Left ventricle myocardium inferior (tissue), 1 donor: ENCODE measurements at regions not wholly inside any gene's neighbourhood (a gene's known extent, or its start where the extent isn't known, plus 50 kb on each side); places are given as distances from the start of the nearest gene placed in this dataset.
A peak's percentile ranks its signal among the peaks of the same experiment; 100 is the strongest.

Experiments
- DNase-seq: peaks from one replicate; pipeline ENCODE4 v3.0.0-alpha.2; 2020
- H3K27ac ChIP-seq: fragments of 200-600 bp; replicated peaks from 2 replicates; pipeline ENCODE4 v1.8.0; 2021
- H3K27me3 ChIP-seq: fragments of 200-600 bp; 2 replicates; pipeline ENCODE4 v1.8.0; 2021; ENCODE audit warnings: low read depth
- H3K36me3 ChIP-seq: fragments of 200-600 bp; 2 replicates; pipeline ENCODE4 v1.8.0; 2021
- H3K4me1 ChIP-seq: fragments of 200-600 bp; 2 replicates; pipeline ENCODE4 v1.8.0; 2021
- H3K4me3 ChIP-seq: fragments of 200-600 bp; 2 replicates; pipeline ENCODE4 v1.8.0; 2021; ENCODE audit warnings: mild to moderate bottlenecking, moderate library complexity
- H3K9me3 ChIP-seq: fragments of 200-600 bp; replicated peaks from 2 replicates; pipeline ENCODE4 v1.8.0; 2021
- CTCF ChIP-seq: fragments of 200-600 bp; IDR thresholded peaks from 2 replicates; pipeline ENCODE4 v1.8.0; 2021; ENCODE audit warnings: antibody characterized with exemption, mild to moderate bottlenecking, borderline replicate concordance
- intact Hi-C: fragments of 100-400 bp; cut with micrococcal nuclease; formaldehyde crosslinking; loops from one replicate; pipeline ENCODE4 v1.11.0; 2022
- donor health status: DM: no; HTN: yes; CAD: no; lungs with severe emphysema.

GRCh38 chr1:78229344-78229743, 183.6 kb downstream of the GIPC2 start:
- Histone ChIP-seq H3K4me3 (no peak overlapping the region), H3K4me1 (no peaks in the 10 kb centered on the region), H3K9me3 (peaks cover 17% of the 10 kb centered on the region), H3K27me3 (no peaks in the 10 kb centered on the region), H3K27ac (peak overlapping the region; percentile 7), H3K36me3 (no peaks in the 10 kb centered on the region)
- intact Hi-C loops = no loop called here
- TF ChIP-seq CTCF = no peak
- no peak for DNase-seq

GRCh38 chr1:78231477-78231876, 185.7 kb downstream of the GIPC2 start:
- H3K36me3 ChIP-seq = no peaks in the 10 kb centered on the region
- DNase-seq = no peak
- TF ChIP-seq CTCF = no peak
- H3K27me3 ChIP-seq = no peaks in the 10 kb centered on the region
- H3K9me3 ChIP-seq = peaks cover 16% of the 10 kb centered on the region
- intact Hi-C loops = no loop called here
- H3K27ac ChIP-seq = no peak overlapping the region
- no peaks in the 10 kb centered on the region for H3K4me1 ChIP-seq
- no peak overlapping the region for H3K4me3 ChIP-seq

GRCh38 chr1:78231894-78232293, 186.1 kb downstream of the GIPC2 start:
- no peaks in the 10 kb centered on the region for H3K4me1 ChIP-seq
- H3K36me3 ChIP-seq = no peaks in the 10 kb centered on the region
- H3K27ac ChIP-seq = no peak overlapping the region
- H3K9me3 ChIP-seq = peaks cover 12% of the 10 kb centered on the region
- intact Hi-C loops = no loop called here
- DNase-seq = no peak
- no peak overlapping the region for H3K4me3 ChIP-seq
- TF ChIP-seq CTCF = no peak
- H3K27me3 ChIP-seq = no peaks in the 10 kb centered on the region

DNA sequence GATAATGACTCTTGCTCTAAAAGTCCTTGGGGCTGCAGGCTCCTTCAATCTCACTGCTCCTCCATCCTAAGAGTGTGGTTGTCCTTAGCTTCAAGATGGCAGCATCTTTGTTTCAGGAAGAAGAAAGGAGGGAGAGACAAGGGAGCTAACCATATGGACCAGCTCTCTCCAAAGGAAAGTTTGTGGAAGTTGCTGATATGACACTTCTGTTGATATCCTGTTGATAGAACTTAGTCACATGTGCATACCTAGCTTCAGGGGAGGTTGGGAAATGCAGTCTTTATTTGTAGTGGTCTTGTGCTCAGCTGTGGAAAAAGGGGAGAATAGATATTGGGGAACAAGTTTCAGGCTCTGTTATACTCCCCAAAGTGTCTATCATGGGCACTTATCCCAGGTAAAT, 186.9 kb downstream of the GIPC2 start:
- Histone ChIP-seq H3K4me3 (no peak overlapping the region), H3K27me3 (no peaks in the 10 kb centered on the region), H3K9me3 (peaks cover 5% of the 10 kb centered on the region), H3K4me1 (no peaks in the 10 kb centered on the region), H3K36me3 (no peaks in the 10 kb centered on the region), H3K27ac (no peak overlapping the region)
- no peak for TF ChIP-seq CTCF
- DNase-seq = no peak
- intact Hi-C loops = no loop called here

GRCh38 chr1:78234496-78234895, 188.7 kb downstream of the GIPC2 start:
- TF ChIP-seq CTCF = no peak
- DNase-seq = no peak
- no peaks in the 10 kb centered on the region for H3K36me3 ChIP-seq
- peaks cover 8% of the 10 kb centered on the region for H3K9me3 ChIP-seq
- no peaks in the 10 kb centered on the region for H3K4me1 ChIP-seq
- H3K27me3 ChIP-seq = no peaks in the 10 kb centered on the region
- intact Hi-C loops = no loop called here
- H3K4me3 ChIP-seq = no peak overlapping the region
- H3K27ac ChIP-seq = no peak overlapping the region

DNA sequence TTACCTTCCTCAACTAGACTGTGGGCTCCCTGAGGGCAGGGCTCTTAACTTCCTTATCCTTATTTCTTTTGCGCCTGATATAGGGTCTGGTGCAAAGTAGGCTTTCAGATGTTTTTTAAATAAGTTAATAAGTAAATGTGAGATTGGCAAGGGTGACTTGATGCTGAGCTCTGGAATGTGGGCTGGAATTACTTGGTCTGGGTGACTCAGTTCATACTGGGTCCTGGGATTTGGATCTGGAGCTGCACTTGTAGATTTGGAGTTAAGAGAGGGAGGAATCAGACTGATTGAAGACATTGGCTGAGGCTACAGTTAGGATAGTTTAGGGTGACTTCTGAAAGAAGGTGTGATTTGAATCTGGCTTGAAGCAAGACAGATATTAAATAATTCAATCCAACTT, 190.9 kb downstream of the GIPC2 start:
- no peak for DNase-seq
- peaks cover 17% of the 10 kb centered on the region for H3K9me3 ChIP-seq
- TF ChIP-seq CTCF = no peak
- no peak overlapping the region for H3K27ac ChIP-seq
- no peaks in the 10 kb centered on the region for H3K4me1 ChIP-seq
- no peaks in the 10 kb centered on the region for H3K27me3 ChIP-seq
- no peaks in the 10 kb centered on the region for H3K36me3 ChIP-seq
- H3K4me3 ChIP-seq = no peak overlapping the region
- intact Hi-C loops = no loop called here
